SU-DHL-6 (cell line): ENCODE measurements at regions not wholly inside any gene's neighbourhood (a gene's known extent, or its start where the extent isn't known, plus 50 kb on each side); places are given as distances from the start of the nearest gene placed in this dataset.

ENCODE experiments used
- H2AFZ ChIP-seq: fragments of 200-600 bp; sonication (generic); 2 replicates; pipeline ENCODE4 v1.6.1; 2014; ENCODE audit warnings: low read depth, mild to moderate bottlenecking, moderate library complexity, mixed read lengths, antibody characterized with exemption, low read length; ENCODE audit not compliant: severe bottlenecking
- H3F3A ChIP-seq: fragments of 200-600 bp; shearing (Covaris generic); 2 replicates; pipeline ENCODE4 v1.6.0; 2016; ENCODE audit warnings: antibody characterized with exemption, mild to moderate bottlenecking; ENCODE audit not compliant: insufficient read depth
- H3K27ac ChIP-seq: fragments of 200-600 bp; sonication (generic); 2 replicates; pipeline ENCODE4 v1.5.1; 2016; ENCODE audit warnings: low read depth, mild to moderate bottlenecking, low read length, moderate library complexity, mixed read lengths
- H3K27me3 ChIP-seq: fragments of 200-600 bp; sonication (generic), shearing (Covaris generic); 2 replicates; pipeline ENCODE4 v1.6.0; 2014; ENCODE audit warnings: mild to moderate bottlenecking, low read length
- H3K36me3 ChIP-seq: fragments of 200-600 bp; sonication (generic); 2 replicates; pipeline ENCODE4 v1.6.1; 2014; ENCODE audit warnings: mild to moderate bottlenecking, low read length, mixed read lengths
- H3K4me2 ChIP-seq: fragments of 300-600, 200-600 bp; shearing (Covaris generic), sonication (generic); 2 replicates; pipeline ENCODE4 v1.6.0; 2014; ENCODE audit warnings: low read length, low read depth, mild to moderate bottlenecking; ENCODE audit not compliant: poor library complexity, severe bottlenecking
- H3K4me3 ChIP-seq: fragments of 200-600 bp; sonication (generic); 2 replicates; pipeline ENCODE4 v1.5.1; 2014; ENCODE audit warnings: antibody characterized with exemption, low read length, mild to moderate bottlenecking, mixed read lengths; ENCODE audit not compliant: insufficient read depth, poor library complexity, severe bottlenecking
- H3K79me2 ChIP-seq: fragments of 200-600 bp; sonication (generic); 2 replicates; pipeline ENCODE4 v1.6.1; 2014; ENCODE audit warnings: mild to moderate bottlenecking, low read length, moderate library complexity; ENCODE audit not compliant: insufficient read depth
- H3K9ac ChIP-seq: fragments of 200-600 bp; sonication (generic); 2 replicates; pipeline ENCODE4 v1.7.0; 2014; ENCODE audit warnings: mild to moderate bottlenecking, low read length
- H3K9me2 ChIP-seq: fragments of 200-600 bp; sonication (generic); replicated peaks from 2 replicates; pipeline ENCODE4 v1.6.1; 2014; ENCODE audit warnings: low read length; ENCODE audit not compliant: insufficient read depth
- H3K9me3 ChIP-seq: fragments of 200-600 bp; sonication (generic); 2 replicates; pipeline ENCODE4 v1.6.1; 2014; ENCODE audit warnings: low read length, mixed read lengths; ENCODE audit not compliant: insufficient read depth
- H4K20me1 ChIP-seq: fragments of 200-600 bp; sonication (generic); 2 replicates; pipeline ENCODE4 v1.6.1; 2014; ENCODE audit warnings: low read depth, mild to moderate bottlenecking, antibody characterized with exemption, low read length, moderate library complexity, mixed read lengths
- CTCF ChIP-seq: fragments of 200-600 bp; sonication (generic); IDR thresholded peaks from one replicate; pipeline ENCODE4 v1.5.1; 2017; ENCODE audit warnings: antibody characterized with exemption, mild to moderate bottlenecking, low read length, moderate library complexity; ENCODE audit not compliant: insufficient read depth, poor library complexity, severe bottlenecking
- EZH2phosphoT487 ChIP-seq: fragments of 200-600 bp; sonication (generic), shearing (Covaris generic); conservative IDR thresholded peaks from 2 replicates; pipeline ENCODE4 v1.6.1; 2018; ENCODE audit warnings: mild to moderate bottlenecking, antibody characterized with exemption, low read length, moderate library complexity, mixed read lengths

DNA sequence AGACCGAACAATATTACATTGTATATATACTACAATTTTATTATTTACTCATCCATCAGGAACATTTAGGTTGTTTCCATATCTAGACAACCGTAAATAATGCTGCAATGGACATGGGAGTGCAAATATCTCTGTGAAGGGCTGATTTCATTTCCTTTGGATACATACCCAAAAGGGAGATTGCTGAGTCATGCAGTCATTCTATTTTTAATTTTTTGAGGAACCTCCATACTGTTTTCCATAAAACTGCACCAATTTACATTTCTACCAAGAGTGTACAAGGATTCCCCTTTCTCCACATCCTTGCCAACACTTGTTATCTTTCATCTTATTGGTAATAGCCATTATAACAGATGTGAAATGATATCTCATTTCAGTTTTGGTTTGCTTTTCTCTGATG is 84.7 kb downstream of the SLC41A2 start:
- no peak for TF ChIP-seq CTCF
- no peak for TF ChIP-seq EZH2phosphoT487
- Histone ChIP-seq H3K79me2 (no peaks in the 10 kb centered on the region), H3K27ac (no peak overlapping the region), H3K9ac (no peak overlapping the region), H4K20me1 (no peaks in the 10 kb centered on the region), H3K4me2 (no peak overlapping the region), H3K36me3 (no peaks in the 10 kb centered on the region), H2AFZ (no peak overlapping the region), H3K27me3 (no peaks in the 10 kb centered on the region), H3K4me3 (no peak overlapping the region), H3K9me3 (no peaks in the 10 kb centered on the region), H3K9me2 (no peaks in the 10 kb centered on the region), H3F3A (no peaks in the 10 kb centered on the region)

DNA sequence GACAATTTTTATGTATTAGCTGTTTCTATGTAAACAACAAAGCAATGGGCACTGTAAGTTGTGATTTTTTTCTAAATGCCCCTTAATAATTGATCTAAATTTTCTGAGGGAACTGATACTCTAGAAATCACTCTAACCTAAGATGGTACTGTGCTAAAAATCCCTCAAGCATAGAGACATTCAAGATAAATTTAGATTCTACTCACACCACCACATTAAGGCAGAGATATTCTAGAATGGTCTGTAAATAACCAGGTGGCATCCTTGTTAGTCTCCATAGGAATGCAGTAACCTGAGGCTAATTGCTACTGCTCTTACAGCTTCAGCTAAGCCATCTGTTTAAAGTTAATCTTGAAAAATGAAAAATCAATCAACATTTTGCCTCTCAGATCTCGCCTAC is 87.3 kb downstream of the SLC41A2 start:
- no peaks in the 10 kb centered on the region for H3K27me3 ChIP-seq
- TF ChIP-seq CTCF (no peak), EZH2phosphoT487 (no peak)
- H3K4me2 ChIP-seq: no peak overlapping the region
- no peaks in the 10 kb centered on the region for H3K9me3 ChIP-seq
- H3K27ac ChIP-seq: no peak overlapping the region
- H3K36me3 ChIP-seq: no peaks in the 10 kb centered on the region
- no peaks in the 10 kb centered on the region for H3K9me2 ChIP-seq
- H3K79me2 ChIP-seq: no peaks in the 10 kb centered on the region
- H3F3A ChIP-seq: no peaks in the 10 kb centered on the region
- H2AFZ ChIP-seq: no peak overlapping the region
- no peaks in the 10 kb centered on the region for H4K20me1 ChIP-seq
- H3K9ac ChIP-seq: no peak overlapping the region
- no peak overlapping the region for H3K4me3 ChIP-seq

DNA sequence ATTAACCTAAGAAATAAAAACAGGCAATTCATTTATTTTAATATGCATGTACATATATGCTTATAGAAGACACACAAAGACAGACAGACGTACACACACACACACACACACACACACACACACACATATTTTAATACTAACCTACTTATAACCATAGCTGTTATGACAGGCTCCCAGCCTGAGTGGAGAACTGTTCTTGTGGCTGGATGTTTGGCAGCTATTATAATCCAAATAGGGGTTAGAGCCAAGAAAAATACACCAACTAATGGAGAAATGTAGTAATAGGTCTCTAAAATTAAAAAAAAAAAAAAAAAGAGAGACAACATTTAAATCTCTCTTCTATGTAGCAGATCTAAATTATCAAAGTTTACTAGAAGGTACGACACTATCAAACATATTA is 91.8 kb downstream of the SLC41A2 start:
- H3K27ac ChIP-seq: no peak overlapping the region
- no peaks in the 10 kb centered on the region for H4K20me1 ChIP-seq
- H3K9ac ChIP-seq: no peak overlapping the region
- no peaks in the 10 kb centered on the region for H3K9me3 ChIP-seq
- TF ChIP-seq CTCF (no peak), EZH2phosphoT487 (no peak)
- no peaks in the 10 kb centered on the region for H3K27me3 ChIP-seq
- H3K4me3 ChIP-seq: no peak overlapping the region
- H3K4me2 ChIP-seq: no peak overlapping the region
- no peaks in the 10 kb centered on the region for H3K79me2 ChIP-seq
- no peaks in the 10 kb centered on the region for H3K9me2 ChIP-seq
- no peaks in the 10 kb centered on the region for H3F3A ChIP-seq
- H3K36me3 ChIP-seq: no peaks in the 10 kb centered on the region
- H2AFZ ChIP-seq: no peak overlapping the region

DNA sequence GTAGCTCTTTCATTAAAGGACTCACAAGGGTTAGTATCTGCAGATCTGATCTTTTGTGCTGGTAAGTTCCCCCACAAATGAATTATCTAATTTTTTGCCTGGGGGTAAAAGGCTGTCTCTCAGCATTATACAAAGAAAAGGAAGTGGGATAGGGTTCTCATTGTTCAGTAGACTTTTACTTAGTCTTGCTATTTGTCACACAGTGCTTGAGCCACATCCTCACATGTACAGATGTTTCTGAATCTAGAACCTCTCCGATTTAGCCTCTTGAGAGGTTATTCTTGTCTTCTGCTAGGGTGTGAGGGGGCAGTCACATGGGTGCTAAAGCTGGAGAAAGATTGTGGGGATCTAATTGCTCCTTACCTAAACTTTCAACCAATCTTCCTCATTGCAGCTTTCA is 93.0 kb downstream of the SLC41A2 start:
- Histone ChIP-seq H4K20me1 (no peaks in the 10 kb centered on the region), H2AFZ (no peak overlapping the region), H3K79me2 (no peaks in the 10 kb centered on the region), H3K4me2 (no peak overlapping the region), H3K4me3 (no peak overlapping the region), H3K36me3 (no peaks in the 10 kb centered on the region), H3K9me3 (no peaks in the 10 kb centered on the region), H3K9me2 (no peaks in the 10 kb centered on the region), H3K27me3 (no peaks in the 10 kb centered on the region), H3F3A (no peaks in the 10 kb centered on the region), H3K9ac (no peak overlapping the region), H3K27ac (no peak overlapping the region)
- no peak for TF ChIP-seq CTCF
- no peak for TF ChIP-seq EZH2phosphoT487
